ENCODE measurements at regions not wholly inside any gene's neighbourhood (a gene's known extent, or its start where the extent isn't known, plus 50 kb on each side); places are given as distances from the start of the nearest gene placed in this dataset.

DNA sequence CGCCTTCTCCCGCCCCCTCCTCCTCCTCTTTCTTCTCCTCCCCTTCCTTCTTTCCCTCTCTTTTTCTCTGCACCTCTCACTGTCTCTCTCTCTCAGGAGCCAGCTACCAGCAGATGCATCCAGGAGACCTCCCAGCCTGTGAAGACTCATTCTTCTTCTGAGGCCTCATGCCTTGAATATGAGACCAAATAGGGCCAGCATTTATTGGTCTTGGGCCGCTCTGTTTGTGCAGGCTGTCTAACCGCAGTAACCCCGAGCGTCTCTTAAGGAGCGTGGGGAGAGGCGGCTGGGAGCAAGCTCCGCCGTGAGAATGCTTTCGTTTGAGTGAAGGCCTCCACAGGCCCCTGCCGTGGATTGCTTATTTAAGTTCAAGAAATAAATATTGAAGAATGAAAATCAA lies 167.0 kb downstream of the NUFIP1 start:
- H3K4me3 ChIP-seq (ENCODE audit: low read depth, low read length) = no peak overlapping the region
- peak; percentile 77 for DNase-seq (ENCODE audit: low read depth, low spot score)
- TF ChIP-seq, protein P1, sequence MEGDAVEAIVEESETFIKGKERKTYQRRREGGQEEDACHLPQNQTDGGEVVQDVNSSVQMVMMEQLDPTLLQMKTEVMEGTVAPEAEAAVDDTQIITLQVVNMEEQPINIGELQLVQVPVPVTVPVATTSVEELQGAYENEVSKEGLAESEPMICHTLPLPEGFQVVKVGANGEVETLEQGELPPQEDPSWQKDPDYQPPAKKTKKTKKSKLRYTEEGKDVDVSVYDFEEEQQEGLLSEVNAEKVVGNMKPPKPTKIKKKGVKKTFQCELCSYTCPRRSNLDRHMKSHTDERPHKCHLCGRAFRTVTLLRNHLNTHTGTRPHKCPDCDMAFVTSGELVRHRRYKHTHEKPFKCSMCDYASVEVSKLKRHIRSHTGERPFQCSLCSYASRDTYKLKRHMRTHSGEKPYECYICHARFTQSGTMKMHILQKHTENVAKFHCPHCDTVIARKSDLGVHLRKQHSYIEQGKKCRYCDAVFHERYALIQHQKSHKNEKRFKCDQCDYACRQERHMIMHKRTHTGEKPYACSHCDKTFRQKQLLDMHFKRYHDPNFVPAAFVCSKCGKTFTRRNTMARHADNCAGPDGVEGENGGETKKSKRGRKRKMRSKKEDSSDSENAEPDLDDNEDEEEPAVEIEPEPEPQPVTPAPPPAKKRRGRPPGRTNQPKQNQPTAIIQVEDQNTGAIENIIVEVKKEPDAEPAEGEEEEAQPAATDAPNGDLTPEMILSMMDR (IDR thresholded peaks at IDR 0.05; ENCODE audit: low read depth, low read length) = no peak
- in situ Hi-C loops (cut with HindIII; ENCODE audit: low sequenced_read_pairs) = no loop called here

DNA sequence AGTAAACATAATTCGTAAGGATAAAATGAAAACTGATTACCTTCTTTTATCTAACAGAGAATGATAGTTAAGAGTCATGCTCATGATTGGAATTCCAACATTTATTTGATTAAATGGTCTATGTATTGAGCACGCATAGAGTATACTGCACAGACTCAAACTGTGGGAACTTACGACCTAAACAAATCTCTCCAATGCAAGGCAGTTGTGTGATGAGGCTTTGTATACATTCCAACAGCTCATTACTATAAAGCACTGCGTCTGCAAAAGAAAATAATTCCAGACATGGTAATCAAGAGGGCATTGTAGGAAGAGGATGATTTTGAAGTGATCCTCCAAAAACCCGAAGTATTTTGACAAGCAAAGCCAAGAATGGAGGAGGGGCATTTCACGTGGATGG lies 169.5 kb downstream of the NUFIP1 start:
- in situ Hi-C loops (cut with HindIII; ENCODE audit: low sequenced_read_pairs) = no loop called here

DNA sequence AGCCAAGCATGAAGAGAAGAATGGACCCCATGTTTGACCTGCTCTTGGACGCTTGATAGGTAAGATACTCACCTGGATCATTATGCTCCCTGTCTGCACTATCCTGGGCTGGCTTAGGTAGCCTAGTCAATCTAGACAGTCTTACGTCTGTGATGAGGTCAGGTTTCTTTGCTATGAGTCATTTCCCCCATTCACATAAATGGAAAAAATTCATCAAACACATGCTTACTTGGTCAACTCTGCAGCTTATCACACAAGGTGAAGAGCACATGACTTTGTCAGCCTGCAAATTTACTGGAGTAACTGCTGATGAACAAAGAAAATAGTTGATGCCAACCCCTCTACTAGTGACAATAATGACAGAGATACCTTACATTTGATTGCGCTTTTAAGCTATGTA lies 170.0 kb downstream of the NUFIP1 start:
- no peak overlapping the region for H3K4me3 ChIP-seq (ENCODE audit: low read depth, low read length)
- DNase-seq (ENCODE audit: low read depth, low spot score) = peak; percentile 84
- TF ChIP-seq, protein P1 (IDR thresholded peaks at IDR 0.05; ENCODE audit: low read depth, low read length) = no peak
- in situ Hi-C loops (cut with HindIII; ENCODE audit: low sequenced_read_pairs) = no loop called here

More for the DNA sequence above, 169.5 kb downstream of the NUFIP1 start:
- TF ChIP-seq, protein P1 (IDR thresholded peaks at IDR 0.05; ENCODE audit: low read depth, low read length) = no peak
- no peak for DNase-seq (ENCODE audit: low read depth, low spot score)
- no peak overlapping the region for H3K4me3 ChIP-seq (ENCODE audit: low read depth, low read length)

DNA sequence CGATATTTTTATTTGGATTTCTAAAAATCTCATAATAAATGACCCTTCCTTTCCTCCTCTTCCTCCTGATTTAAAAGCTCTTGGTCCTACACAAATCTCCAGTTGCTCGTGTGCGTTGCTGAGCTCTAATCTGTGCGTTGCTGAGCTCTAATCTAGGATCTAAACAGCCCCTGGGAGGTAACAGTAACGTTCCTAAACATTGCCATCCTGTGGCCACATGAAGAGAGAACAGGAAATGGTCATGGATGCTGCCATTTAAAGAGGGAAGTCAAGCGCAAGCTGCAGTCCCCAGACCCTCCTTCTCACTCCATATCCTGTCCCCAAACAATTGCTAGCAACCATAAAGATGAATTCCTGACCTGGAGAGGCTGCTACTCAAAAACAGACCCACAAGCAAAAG lies 170.8 kb downstream of the NUFIP1 start:
- peak; percentile 38 for DNase-seq (ENCODE audit: low read depth, low spot score)
- TF ChIP-seq, protein P1 (IDR thresholded peaks at IDR 0.05; ENCODE audit: low read depth, low read length) = no peak
- H3K4me3 ChIP-seq (ENCODE audit: low read depth, low read length) = no peak overlapping the region
- in situ Hi-C loops (cut with HindIII; ENCODE audit: low sequenced_read_pairs) = no loop called here

DNA sequence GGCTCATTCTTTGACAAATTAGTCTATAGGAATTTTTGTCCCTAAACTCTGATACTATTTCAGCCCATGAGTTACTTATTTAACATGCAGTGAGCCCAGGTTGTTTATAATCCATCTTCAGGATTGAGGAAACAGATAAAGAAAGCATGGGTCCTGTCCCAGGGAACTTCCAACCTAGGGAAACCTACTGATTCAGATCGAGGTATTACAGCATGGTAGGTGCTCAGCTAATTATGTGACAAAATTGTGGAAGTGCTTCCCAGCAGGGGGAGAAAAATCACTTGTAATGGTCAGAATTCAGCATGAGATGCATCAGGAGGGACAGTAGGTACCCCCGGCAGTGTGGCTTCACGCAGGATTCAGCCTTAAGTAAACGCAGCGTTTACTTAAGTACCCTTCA lies 171.3 kb downstream of the NUFIP1 start:
- in situ Hi-C loops (cut with HindIII; ENCODE audit: low sequenced_read_pairs) = no loop called here
- no peak overlapping the region for H3K4me3 ChIP-seq (ENCODE audit: low read depth, low read length)
- TF ChIP-seq, protein P1 (IDR thresholded peaks at IDR 0.05; ENCODE audit: low read depth, low read length) = no peak
- DNase-seq (ENCODE audit: low read depth, low spot score) = no peak

DNA sequence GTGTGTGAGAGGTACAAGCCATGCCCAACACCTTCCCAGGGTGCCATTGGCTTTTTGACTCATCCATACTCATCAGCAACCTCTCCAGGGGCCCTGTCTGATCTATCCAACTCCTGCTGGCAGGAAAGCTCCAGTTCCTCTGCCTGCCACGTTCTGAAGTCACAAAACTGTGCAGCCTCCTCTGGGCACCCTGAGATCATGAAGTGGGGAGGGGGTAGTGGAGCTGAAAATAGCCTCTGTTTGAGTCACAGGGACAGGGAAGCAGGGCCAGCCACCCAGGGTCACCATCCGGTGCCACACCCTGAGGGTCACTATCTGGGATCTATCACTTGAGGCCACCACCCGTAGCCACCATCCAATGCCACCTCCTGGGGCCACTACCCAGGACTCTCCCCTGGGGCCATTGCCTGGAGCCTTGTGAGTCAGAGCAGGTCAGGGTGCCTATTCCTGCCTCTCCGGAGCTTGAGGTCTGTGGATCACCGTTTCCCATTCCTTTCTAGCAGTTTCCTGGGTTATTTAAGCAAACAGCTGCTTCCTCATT lies 172.1 kb downstream of the NUFIP1 start:
- H3K4me3 ChIP-seq (ENCODE audit: low read depth, low read length) = no peak overlapping the region
- DNase-seq (ENCODE audit: low read depth, low spot score) = peak; percentile 49
- TF ChIP-seq, protein P1 (IDR thresholded peaks at IDR 0.05; ENCODE audit: low read depth, low read length) = no peak
- in situ Hi-C loops (cut with HindIII; ENCODE audit: low sequenced_read_pairs) = no loop called here

DNA sequence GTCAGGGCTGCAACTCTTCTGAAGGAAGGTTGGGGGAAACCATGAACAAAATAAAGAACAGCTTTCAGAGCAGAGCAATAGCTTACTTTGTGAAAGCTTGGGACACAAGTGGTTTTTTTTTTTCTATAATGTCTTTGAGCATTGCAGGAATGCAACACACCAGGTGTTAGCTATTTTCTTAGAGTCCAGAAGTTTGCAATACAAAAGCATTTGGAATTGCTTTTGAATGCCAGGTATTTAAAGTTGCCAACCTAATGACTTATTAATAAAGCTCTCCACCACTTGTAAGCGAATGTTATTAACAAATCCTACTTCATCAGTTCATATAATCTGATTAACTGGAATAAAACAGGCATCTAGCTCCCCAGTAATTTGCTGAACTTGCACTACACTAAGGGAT lies 172.6 kb downstream of the NUFIP1 start:
- TF ChIP-seq, protein P1 (IDR thresholded peaks at IDR 0.05; ENCODE audit: low read depth, low read length) = no peak
- in situ Hi-C loops (cut with HindIII; ENCODE audit: low sequenced_read_pairs) = no loop called here

More for the DNA sequence above, 172.6 kb downstream of the NUFIP1 start:
- no peak overlapping the region for H3K4me3 ChIP-seq (ENCODE audit: low read depth, low read length)
- DNase-seq (ENCODE audit: low read depth, low spot score) = no peak
